ENCODE measurements at regions not wholly inside any gene's neighbourhood (a gene's known extent, or its start where the extent isn't known, plus 50 kb on each side); places are given as distances from the start of the nearest gene placed in this dataset.

DNA sequence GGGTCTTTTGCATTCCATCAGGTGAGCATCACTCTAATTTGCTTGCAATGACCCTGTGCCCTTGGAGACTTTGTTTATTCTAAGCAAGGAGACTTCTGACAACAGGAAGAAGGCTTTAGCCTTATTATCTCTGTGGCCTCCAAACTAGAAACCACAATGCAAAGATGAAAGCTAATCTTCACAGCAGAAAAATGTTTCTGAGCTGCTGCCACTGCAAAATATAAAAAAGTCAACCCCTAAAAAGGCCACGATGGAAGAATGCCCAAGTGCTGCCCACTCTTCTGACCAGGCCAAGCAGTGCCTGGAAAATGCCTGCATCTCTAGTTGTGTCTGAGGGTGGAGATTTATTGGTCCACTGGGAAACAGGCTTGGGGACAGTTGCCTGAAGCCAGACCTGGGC, 299.9 kb downstream of the C7orf25 start:
- H3K9me3 Mint-ChIP-seq = no peaks in the 10 kb centered on the region
- H3K27ac Mint-ChIP-seq (ENCODE audit: unreplicated experiment) = no peak overlapping the region

DNA sequence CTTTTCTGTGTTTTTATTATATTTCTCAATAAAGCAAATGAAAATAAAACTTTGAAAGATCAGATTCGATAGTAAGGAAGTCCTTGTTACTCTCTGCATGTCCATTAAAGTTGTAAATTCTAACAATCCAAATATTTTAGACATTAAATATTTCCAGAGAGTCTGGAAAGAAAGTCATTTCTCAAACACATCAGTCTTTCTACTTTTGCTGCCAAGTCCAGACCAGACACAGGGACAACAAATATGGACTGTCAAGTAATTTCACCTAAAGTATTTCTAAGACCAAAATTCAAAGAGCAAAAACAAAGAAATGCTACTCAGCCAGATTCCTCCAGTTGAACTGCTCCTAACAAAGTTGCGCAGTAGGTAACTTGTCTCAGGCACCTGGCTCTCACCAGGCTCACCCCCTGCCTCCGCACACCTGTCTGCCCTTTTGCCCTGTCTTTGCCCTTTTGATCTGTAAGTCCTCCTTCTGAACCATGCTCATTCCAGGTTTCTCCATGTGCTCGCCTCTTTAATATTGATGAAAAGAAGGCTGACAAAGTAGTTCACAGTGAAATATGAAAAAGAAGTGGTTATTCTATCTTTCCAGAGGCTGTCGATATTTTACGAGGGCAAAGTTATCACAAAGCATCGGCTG, 300.5 kb downstream of the C7orf25 start:
- peaks cover 7% of the 10 kb centered on the region for H3K4me1 Mint-ChIP-seq
- H3K27ac Mint-ChIP-seq (ENCODE audit: unreplicated experiment) = no peak overlapping the region
- H3K36me3 Mint-ChIP-seq (ENCODE audit: low read depth) = no peaks in the 10 kb centered on the region
- no peaks in the 10 kb centered on the region for H3K9me3 Mint-ChIP-seq
- DNase-seq (ENCODE audit: low read depth, low spot score) = no peak
- H3K4me3 Mint-ChIP-seq = no peak overlapping the region
- peaks cover 27% of the 10 kb centered on the region for H3K27me3 Mint-ChIP-seq (ENCODE audit: low read depth)
- TF ChIP-seq, protein P1, sequence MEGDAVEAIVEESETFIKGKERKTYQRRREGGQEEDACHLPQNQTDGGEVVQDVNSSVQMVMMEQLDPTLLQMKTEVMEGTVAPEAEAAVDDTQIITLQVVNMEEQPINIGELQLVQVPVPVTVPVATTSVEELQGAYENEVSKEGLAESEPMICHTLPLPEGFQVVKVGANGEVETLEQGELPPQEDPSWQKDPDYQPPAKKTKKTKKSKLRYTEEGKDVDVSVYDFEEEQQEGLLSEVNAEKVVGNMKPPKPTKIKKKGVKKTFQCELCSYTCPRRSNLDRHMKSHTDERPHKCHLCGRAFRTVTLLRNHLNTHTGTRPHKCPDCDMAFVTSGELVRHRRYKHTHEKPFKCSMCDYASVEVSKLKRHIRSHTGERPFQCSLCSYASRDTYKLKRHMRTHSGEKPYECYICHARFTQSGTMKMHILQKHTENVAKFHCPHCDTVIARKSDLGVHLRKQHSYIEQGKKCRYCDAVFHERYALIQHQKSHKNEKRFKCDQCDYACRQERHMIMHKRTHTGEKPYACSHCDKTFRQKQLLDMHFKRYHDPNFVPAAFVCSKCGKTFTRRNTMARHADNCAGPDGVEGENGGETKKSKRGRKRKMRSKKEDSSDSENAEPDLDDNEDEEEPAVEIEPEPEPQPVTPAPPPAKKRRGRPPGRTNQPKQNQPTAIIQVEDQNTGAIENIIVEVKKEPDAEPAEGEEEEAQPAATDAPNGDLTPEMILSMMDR (conservative IDR thresholded peaks at IDR 0.05) = no peak

More for the DNA sequence above, 299.9 kb downstream of the C7orf25 start:
- TF ChIP-seq, protein P1 (conservative IDR thresholded peaks at IDR 0.05) = no peak
- no peak for DNase-seq (ENCODE audit: low read depth, low spot score)
- Mint-ChIP-seq H3K4me1 (peaks cover 7% of the 10 kb centered on the region), H3K27me3 (ENCODE audit: low read depth) (peaks cover 27% of the 10 kb centered on the region), H3K36me3 (ENCODE audit: low read depth) (no peaks in the 10 kb centered on the region), H3K4me3 (no peak overlapping the region)

DNA sequence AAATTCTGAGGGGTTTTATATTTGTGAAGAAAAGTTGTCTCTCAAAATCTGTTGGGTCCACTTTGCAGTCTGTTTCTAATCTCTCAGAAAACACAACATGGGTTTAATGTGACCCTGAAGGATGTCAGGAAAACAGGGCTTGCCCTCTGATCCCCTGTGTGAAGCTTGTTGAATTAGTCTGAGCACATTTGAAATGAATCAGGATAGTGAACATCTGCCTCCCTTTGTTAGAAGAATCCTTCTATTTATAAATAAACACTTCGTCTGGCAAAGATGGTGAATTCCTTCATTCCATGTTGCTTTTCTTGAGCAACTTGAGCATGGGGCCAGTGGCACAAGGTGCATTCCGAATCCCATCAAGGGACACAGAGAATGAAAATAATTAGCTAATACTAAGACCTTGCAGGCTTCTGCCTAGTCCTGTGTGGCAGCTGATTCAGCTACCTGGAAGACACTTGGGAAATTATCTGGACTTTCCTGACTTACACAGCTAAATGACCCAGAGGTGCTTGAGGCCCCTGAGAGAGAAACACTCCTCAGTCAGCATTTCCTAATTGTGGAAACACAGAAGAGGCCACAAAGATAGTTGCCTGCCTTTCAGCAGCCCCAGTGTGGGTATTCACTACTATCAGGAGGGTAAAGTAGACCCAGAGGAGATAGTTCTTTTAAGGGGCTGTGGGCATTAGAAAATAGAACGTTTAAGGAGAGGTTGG, 305.5 kb downstream of the C7orf25 start:
- TF ChIP-seq, protein P1 (conservative IDR thresholded peaks at IDR 0.05) = no peak
- Mint-ChIP-seq H3K36me3 (ENCODE audit: low read depth) (no peaks in the 10 kb centered on the region), H3K4me1 (peaks cover 25% of the 10 kb centered on the region), H3K27me3 (ENCODE audit: low read depth) (peaks cover 43% of the 10 kb centered on the region), H3K27ac (ENCODE audit: unreplicated experiment) (peak overlapping the region; percentile 87), H3K9me3 (no peaks in the 10 kb centered on the region), H3K4me3 (no peak overlapping the region)
- DNase-seq (ENCODE audit: low read depth, low spot score) = no peak

DNA sequence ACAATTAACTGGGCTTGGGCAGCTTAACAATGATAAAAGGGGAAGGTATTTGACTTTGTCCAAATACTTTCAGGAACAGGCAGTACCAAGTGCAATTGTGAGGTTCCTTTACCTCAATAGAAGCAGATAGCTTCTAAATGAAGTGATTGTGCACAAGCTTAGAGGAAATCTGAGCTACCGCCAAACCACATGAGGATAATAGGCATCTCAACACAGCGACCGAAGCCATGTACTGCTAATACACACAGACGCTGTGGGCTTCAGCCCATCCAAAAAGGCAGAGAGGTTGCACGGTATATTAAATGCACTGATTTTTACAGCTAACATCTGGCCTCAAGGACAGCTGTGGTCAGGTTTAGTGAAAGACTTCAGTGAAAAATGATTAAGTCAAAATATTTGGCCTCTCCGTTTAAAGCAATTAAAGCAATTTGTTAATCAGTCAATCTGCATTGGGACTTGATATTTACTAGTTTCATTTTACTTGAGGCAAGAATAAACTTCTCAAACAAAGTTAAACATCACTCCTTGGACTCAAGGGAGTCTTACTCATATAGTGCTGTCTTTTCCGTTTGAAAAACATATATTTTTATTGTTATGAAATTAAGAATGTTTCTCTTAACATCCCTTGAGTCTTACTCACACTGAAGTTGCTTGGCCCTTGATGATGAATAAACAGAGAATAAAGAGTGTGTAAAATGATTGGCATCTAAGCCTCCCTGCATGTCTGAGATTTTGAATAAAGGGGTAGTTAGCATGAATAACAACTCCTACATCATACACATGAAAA, 306.3 kb downstream of the C7orf25 start:
- Mint-ChIP-seq H3K27ac (ENCODE audit: unreplicated experiment) (no peak overlapping the region), H3K4me1 (peaks cover 25% of the 10 kb centered on the region), H3K4me3 (no peak overlapping the region), H3K27me3 (ENCODE audit: low read depth) (peaks cover 40% of the 10 kb centered on the region), H3K36me3 (ENCODE audit: low read depth) (no peaks in the 10 kb centered on the region), H3K9me3 (no peaks in the 10 kb centered on the region)
- TF ChIP-seq, protein P1 (conservative IDR thresholded peaks at IDR 0.05) = no peak
- no peak for DNase-seq (ENCODE audit: low read depth, low spot score)

DNA sequence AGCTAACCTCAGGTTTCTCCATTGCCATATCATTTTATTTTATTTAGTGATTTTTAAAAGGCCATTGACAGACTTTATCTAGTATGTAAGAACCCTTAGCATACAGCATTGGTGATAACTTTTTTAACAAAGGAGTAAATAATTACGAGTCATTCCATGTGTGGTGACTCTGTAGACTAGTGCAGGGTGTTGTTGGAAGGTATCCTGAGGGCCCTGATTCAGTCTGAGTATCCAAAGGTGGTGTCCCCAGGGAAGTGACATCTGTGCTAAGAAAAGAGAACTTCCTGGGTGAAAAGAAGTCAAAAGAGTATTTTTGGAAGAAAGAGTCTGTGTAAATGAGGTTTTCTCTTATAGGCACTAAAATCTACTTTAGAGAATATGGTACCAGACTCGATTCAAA, 308.4 kb downstream of the C7orf25 start:
- Mint-ChIP-seq H3K27me3 (ENCODE audit: low read depth) (peaks cover 25% of the 10 kb centered on the region), H3K9me3 (no peaks in the 10 kb centered on the region), H3K36me3 (ENCODE audit: low read depth) (no peaks in the 10 kb centered on the region), H3K4me3 (no peak overlapping the region), H3K27ac (ENCODE audit: unreplicated experiment) (peak overlapping the region; percentile 72), H3K4me1 (peaks cover 25% of the 10 kb centered on the region)
- TF ChIP-seq, protein P1 (conservative IDR thresholded peaks at IDR 0.05) = no peak
- DNase-seq (ENCODE audit: low read depth, low spot score) = no peak
